C4-2B (cell line): ENCODE measurements at regions not wholly inside any gene's neighbourhood (a gene's known extent, or its start where the extent isn't known, plus 50 kb on each side); places are given as distances from the start of the nearest gene placed in this dataset.

ENCODE experiments used
- CTCF ChIP-seq: fragments of 450-650 bp; conservative IDR thresholded peaks from 2 replicates; pipeline ENCODE4 v1.5.1; 2017; ENCODE audit warnings: mild to moderate bottlenecking
- ZFX ChIP-seq: fragments of 450-650 bp; IDR thresholded peaks from 2 replicates; pipeline ENCODE4 v1.6.1; 2017

DNA sequence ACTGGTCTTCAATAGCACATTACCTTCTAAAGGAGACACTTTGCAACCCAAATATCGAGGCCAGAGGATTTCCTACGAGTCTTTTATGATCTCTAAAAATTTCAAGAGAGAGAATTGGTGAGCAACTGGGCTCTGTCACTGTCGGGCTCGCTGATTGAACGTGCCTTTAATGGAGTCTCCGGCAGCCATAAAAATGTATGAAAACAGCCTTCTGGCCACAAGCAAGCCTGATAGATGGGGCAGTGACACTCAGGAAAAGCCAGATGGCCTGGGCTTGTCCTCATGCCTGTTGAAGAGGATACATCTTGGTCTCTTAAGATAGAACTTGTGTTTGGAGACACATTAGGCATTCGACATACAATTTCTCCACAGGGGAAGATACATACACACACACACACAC is 419.5 kb upstream of the PROK2 start:
- no peak for TF ChIP-seq CTCF
- TF ChIP-seq ZFX, result no peak
